ENCODE measurements at regions not wholly inside any gene's neighbourhood (a gene's known extent, or its start where the extent isn't known, plus 50 kb on each side); places are given as distances from the start of the nearest gene placed in this dataset.
"Not testable (repeated sequence)": the region's sequence is repeated elsewhere in the genome, so short reads cannot be mapped to it uniquely, and the experiment has no call there.

- H3K27me3 ChIP-seq (ENCODE audit: insufficient read depth, low read depth, severe bottlenecking): no peaks in the 10 kb centered on the region
- no peak overlapping the region for H3K27ac ChIP-seq
- H3K36me3 ChIP-seq: no peaks in the 10 kb centered on the region
- H3K4me3 ChIP-seq (ENCODE audit: low read depth, low read length): no peak overlapping the region
- H3K9me3 ChIP-seq (ENCODE audit: severe bottlenecking): no peaks in the 10 kb centered on the region
- no peak for DNase-seq
- TF ChIP-seq, protein P1, sequence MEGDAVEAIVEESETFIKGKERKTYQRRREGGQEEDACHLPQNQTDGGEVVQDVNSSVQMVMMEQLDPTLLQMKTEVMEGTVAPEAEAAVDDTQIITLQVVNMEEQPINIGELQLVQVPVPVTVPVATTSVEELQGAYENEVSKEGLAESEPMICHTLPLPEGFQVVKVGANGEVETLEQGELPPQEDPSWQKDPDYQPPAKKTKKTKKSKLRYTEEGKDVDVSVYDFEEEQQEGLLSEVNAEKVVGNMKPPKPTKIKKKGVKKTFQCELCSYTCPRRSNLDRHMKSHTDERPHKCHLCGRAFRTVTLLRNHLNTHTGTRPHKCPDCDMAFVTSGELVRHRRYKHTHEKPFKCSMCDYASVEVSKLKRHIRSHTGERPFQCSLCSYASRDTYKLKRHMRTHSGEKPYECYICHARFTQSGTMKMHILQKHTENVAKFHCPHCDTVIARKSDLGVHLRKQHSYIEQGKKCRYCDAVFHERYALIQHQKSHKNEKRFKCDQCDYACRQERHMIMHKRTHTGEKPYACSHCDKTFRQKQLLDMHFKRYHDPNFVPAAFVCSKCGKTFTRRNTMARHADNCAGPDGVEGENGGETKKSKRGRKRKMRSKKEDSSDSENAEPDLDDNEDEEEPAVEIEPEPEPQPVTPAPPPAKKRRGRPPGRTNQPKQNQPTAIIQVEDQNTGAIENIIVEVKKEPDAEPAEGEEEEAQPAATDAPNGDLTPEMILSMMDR (IDR thresholded peaks at IDR 0.05; ENCODE audit: low read depth, low read length): no peak
These were observed 1160.8 kb downstream of the REEP3 start for GRCh38 chr10:64682043-64682442.

GRCh38 chr10:64690194-64690593 lies 1169.0 kb downstream of the REEP3 start:
- Histone ChIP-seq H3K27ac (no peak overlapping the region), H3K9me3 (ENCODE audit: severe bottlenecking) (no peaks in the 10 kb centered on the region), H3K36me3 (no peaks in the 10 kb centered on the region), H3K4me3 (ENCODE audit: low read depth, low read length) (no peak overlapping the region), H3K27me3 (ENCODE audit: insufficient read depth, low read depth, severe bottlenecking) (no peaks in the 10 kb centered on the region)
- DNase-seq: no peak
- TF ChIP-seq, protein P1 (IDR thresholded peaks at IDR 0.05; ENCODE audit: low read depth, low read length): no peak

DNA sequence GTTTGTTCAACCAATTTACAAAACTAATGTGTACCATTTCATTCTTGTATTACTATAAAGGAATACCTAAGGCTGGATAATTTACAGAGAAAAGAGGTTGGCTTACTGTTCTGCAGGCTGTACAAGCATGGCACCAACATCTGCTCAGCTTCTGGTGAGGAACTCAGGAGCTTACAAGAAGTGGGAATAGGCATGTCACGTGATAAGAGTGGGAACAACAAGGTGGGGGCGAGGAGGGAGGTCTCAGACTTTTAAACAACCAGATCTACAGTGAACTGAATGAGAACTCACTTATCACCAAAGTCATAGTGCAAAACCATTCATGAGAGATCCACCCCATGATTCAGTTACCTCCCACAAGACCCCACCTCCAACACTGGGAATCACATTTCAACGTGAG lies 1178.0 kb downstream of the REEP3 start:
- TF ChIP-seq, protein P1 (IDR thresholded peaks at IDR 0.05; ENCODE audit: low read depth, low read length): no peak
- no peak overlapping the region for H3K4me3 ChIP-seq (ENCODE audit: low read depth, low read length)
- no peaks in the 10 kb centered on the region for H3K36me3 ChIP-seq
- no peaks in the 10 kb centered on the region for H3K27me3 ChIP-seq (ENCODE audit: insufficient read depth, low read depth, severe bottlenecking)
- H3K27ac ChIP-seq: no peak overlapping the region
- H3K9me3 ChIP-seq (ENCODE audit: severe bottlenecking): no peaks in the 10 kb centered on the region
- no peak for DNase-seq

DNA sequence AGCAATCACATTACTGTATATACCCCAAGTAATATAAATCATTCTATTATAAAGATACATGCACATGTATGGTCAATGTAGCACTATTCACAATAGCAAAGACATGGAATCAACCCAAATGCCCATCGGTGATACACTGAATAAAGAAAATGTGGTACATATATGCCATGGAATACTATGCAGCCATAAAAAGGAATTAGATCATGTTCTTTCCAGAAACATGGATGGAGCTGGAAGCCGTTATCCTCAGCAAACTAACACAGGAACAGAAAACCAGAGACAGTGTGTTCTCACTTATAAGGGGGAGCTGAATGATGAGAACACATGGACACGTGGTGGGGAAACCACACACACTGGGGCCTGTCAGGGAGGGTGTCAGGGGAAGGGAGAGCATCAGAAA lies 1180.9 kb downstream of the REEP3 start:
- not testable (repeated sequence) for H3K4me3 ChIP-seq (ENCODE audit: low read depth, low read length); H3K9me3 ChIP-seq (ENCODE audit: severe bottlenecking); DNase-seq; H3K36me3 ChIP-seq; H3K27ac ChIP-seq; H3K27me3 ChIP-seq (ENCODE audit: insufficient read depth, low read depth, severe bottlenecking)

DNA sequence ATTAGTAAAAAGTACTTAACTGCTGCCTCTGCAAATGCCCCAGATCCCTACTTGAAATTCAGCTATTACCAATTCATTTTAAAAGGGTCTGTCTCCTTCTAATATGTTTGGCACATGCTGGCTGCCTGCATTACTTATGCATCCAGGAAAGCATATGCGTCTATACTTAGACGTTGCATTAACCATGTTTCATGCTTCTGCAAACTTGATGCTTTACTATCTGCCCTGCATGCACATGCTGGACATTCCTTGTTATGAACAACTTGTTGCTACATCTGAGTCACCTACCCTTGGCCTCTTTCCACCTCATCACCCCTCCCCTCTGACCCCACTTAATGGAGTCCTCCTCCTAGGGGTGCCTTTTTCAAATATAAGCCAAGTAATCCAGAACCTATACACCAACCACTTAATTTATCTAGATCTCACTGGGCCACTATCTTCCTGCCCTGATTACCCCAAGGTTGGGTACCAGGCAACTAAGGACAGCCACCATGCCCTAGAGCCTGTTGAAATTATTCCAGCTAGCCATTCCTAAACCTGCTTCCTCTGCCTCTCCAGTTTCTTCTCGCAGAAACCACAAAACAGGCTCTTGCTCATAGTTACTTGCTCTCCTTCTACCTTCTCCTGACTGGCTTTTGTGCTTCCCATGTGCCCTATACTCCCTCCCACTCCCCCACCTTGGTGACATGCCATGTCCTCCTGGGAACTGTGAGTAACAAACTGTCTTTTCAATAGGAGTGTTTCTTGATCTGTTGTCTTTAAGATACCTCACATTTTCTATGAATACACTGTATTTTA lies 1187.9 kb downstream of the REEP3 start:
- Histone ChIP-seq H3K36me3 (no peaks in the 10 kb centered on the region), H3K27me3 (ENCODE audit: insufficient read depth, low read depth, severe bottlenecking) (no peaks in the 10 kb centered on the region), H3K9me3 (ENCODE audit: severe bottlenecking) (no peaks in the 10 kb centered on the region), H3K27ac (no peak overlapping the region), H3K4me3 (ENCODE audit: low read depth, low read length) (no peak overlapping the region)
- TF ChIP-seq, protein P1 (IDR thresholded peaks at IDR 0.05; ENCODE audit: low read depth, low read length): no peak
- DNase-seq: no peak

GRCh38 chr10:64726466-64726865 lies 1205.3 kb downstream of the REEP3 start:
- Histone ChIP-seq H3K36me3 (no peaks in the 10 kb centered on the region), H3K27me3 (ENCODE audit: insufficient read depth, low read depth, severe bottlenecking) (no peaks in the 10 kb centered on the region), H3K27ac (no peak overlapping the region), H3K4me3 (ENCODE audit: low read depth, low read length) (no peak overlapping the region), H3K9me3 (ENCODE audit: severe bottlenecking) (no peaks in the 10 kb centered on the region)
- TF ChIP-seq, protein P1 (IDR thresholded peaks at IDR 0.05; ENCODE audit: low read depth, low read length): no peak
- no peak for DNase-seq
